ENCODE measurements at regions not wholly inside any gene's neighbourhood (a gene's known extent, or its start where the extent isn't known, plus 50 kb on each side); places are given as distances from the start of the nearest gene placed in this dataset.

- TF ChIP-seq ELF4 (CRISPR knock-in tag; IDR thresholded peaks at IDR 0.05; ENCODE audit: borderline replicate concordance), result no peak
- no peak for TF ChIP-seq RBAK (CRISPR knock-in tag; IDR thresholded peaks at IDR 0.05)
- TF ChIP-seq, protein P1, sequence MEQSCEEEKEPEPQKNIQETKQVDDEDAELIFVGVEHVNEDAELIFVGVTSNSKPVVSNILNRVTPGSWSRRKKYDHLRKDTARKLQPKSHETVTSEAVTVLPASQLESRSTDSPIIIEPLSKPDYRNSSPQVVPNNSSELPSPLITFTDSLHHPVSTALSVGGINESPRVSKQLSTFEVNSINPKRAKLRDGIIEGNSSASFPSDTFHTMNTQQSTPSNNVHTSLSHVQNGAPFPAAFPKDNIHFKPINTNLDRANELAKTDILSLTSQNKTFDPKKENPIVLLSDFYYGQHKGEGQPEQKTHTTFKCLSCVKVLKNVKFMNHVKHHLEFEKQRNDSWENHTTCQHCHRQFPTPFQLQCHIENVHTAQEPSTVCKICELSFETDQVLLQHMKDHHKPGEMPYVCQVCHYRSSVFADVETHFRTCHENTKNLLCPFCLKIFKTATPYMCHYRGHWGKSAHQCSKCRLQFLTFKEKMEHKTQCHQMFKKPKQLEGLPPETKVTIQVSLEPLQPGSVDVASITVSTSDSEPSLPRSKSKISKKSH (CRISPR knock-in tag; IDR thresholded peaks at IDR 0.05; ENCODE audit: borderline replicate concordance), result no peak
- TF ChIP-seq SIN3A (IDR thresholded peaks at IDR 0.05; ENCODE audit: borderline replicate concordance, low read depth, low read length), result no peak
- TF ChIP-seq, protein P2, sequence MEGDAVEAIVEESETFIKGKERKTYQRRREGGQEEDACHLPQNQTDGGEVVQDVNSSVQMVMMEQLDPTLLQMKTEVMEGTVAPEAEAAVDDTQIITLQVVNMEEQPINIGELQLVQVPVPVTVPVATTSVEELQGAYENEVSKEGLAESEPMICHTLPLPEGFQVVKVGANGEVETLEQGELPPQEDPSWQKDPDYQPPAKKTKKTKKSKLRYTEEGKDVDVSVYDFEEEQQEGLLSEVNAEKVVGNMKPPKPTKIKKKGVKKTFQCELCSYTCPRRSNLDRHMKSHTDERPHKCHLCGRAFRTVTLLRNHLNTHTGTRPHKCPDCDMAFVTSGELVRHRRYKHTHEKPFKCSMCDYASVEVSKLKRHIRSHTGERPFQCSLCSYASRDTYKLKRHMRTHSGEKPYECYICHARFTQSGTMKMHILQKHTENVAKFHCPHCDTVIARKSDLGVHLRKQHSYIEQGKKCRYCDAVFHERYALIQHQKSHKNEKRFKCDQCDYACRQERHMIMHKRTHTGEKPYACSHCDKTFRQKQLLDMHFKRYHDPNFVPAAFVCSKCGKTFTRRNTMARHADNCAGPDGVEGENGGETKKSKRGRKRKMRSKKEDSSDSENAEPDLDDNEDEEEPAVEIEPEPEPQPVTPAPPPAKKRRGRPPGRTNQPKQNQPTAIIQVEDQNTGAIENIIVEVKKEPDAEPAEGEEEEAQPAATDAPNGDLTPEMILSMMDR (CRISPR knock-in tag; IDR thresholded peaks at IDR 0.05), result no peak
- TF ChIP-seq CENPBD1 (CRISPR knock-in tag; IDR thresholded peaks at IDR 0.05; ENCODE audit: borderline replicate concordance, low read depth), result no peak
- TF ChIP-seq TCF12 (IDR thresholded peaks at IDR 0.05), result no peak
- no peak for TF ChIP-seq TCF12 (CRISPR knock-in tag; IDR thresholded peaks at IDR 0.05)
- TF ChIP-seq ZNF567 (CRISPR knock-in tag; IDR thresholded peaks at IDR 0.05; ENCODE audit: borderline replicate concordance), result no peak
- TF ChIP-seq POLR2AphosphoS5 (IDR thresholded peaks at IDR 0.05; ENCODE audit: low read depth, low read length), result no peak
Measured at GRCh38 chr4:58553031-58553430, 1442.8 kb upstream of the IGFBP7 start.

All from HepG2 (cell line).